ENCODE measurements at regions not wholly inside any gene's neighbourhood (a gene's known extent, or its start where the extent isn't known, plus 50 kb on each side); places are given as distances from the start of the nearest gene placed in this dataset.

DNA sequence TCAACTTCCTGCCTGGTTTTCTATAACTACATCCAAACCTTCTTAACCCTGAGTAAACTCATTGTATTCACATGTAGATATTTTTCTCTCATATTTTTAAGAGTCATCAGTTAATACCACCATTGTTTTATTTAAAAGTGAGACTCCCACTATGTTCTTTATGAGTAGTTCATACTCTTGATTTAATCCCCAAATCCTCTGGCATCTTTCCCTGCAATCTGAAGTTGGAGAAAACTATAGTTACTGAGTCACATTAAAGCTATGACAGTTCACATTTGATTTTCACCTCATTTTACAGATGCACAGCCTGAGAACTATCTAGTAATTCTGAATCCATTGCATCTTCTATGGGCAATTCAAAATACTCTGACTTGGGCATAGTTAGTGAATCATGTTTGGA lies 1358.7 kb upstream of the NRXN1 start:
- no peak overlapping the region for H3K4ac ChIP-seq (ENCODE audit: low read length)
- H2AFZ ChIP-seq (ENCODE audit: low read length): no peak overlapping the region
- DNase-seq (ENCODE audit: low spot score): no peak
- no peak overlapping the region for H3K23ac ChIP-seq (ENCODE audit: low read depth, low read length, poor library complexity)
- H3K4me1 ChIP-seq (ENCODE audit: control insufficient read depth in 2 of 2, insufficient read depth in 1 of 2, low read depth in 1 of 2, low read length in 2 of 2): peaks cover 0 to 3% of the 10 kb centered on the region in 2 donors
- H3K9ac ChIP-seq (ENCODE audit: low read depth, low read length, poor library complexity): no peak overlapping the region
- no peak overlapping the region for H2BK12ac ChIP-seq (ENCODE audit: low read length)
- H2BK120ac ChIP-seq (ENCODE audit: low read depth, low read length): no peak overlapping the region
- H3K36me3 ChIP-seq (replicated peaks in 1 of 2; ENCODE audit: control insufficient read depth in 2 of 2, insufficient read depth in 2 of 2, low read length in 2 of 2): no peaks in the 10 kb centered on the region
- no peaks in the 10 kb centered on the region for H3K79me1 ChIP-seq (ENCODE audit: low read depth, low read length)
- no peak overlapping the region for H4K91ac ChIP-seq (ENCODE audit: low read depth, low read length, poor library complexity)
- H2AK5ac ChIP-seq (ENCODE audit: low read depth, low read length): no peak overlapping the region
- no peak overlapping the region for H3K4me2 ChIP-seq (ENCODE audit: insufficient read depth, low read length, poor library complexity, severe bottlenecking)
- H3K18ac ChIP-seq (ENCODE audit: low read length): no peak overlapping the region
- H2BK5ac ChIP-seq (ENCODE audit: low read length): no peak overlapping the region
- no peak overlapping the region for H3K14ac ChIP-seq (ENCODE audit: low read length)
- no peak overlapping the region for H3K4me3 ChIP-seq (ENCODE audit: low read length in 2 of 2)
- no peak overlapping the region for H3K27ac ChIP-seq (replicated peaks; ENCODE audit: low read length)
- no peak overlapping the region for H4K8ac ChIP-seq (ENCODE audit: low read depth, low read length)
- H2BK15ac ChIP-seq (ENCODE audit: low read length): no peak overlapping the region
- H3K27me3 ChIP-seq (ENCODE audit: control insufficient read depth in 3 of 3, insufficient read depth in 3 of 3, low read depth in 1 of 3, low read length in 3 of 3): peaks cover 0 to 2% (median 0%) of the 10 kb centered on the region in 3 experiments
- no peaks in the 10 kb centered on the region for H3K9me3 ChIP-seq (replicated peaks in 1 of 2; ENCODE audit: control insufficient read depth in 2 of 2, insufficient read depth in 1 of 2, low read depth in 1 of 2, low read length in 2 of 2)

DNA sequence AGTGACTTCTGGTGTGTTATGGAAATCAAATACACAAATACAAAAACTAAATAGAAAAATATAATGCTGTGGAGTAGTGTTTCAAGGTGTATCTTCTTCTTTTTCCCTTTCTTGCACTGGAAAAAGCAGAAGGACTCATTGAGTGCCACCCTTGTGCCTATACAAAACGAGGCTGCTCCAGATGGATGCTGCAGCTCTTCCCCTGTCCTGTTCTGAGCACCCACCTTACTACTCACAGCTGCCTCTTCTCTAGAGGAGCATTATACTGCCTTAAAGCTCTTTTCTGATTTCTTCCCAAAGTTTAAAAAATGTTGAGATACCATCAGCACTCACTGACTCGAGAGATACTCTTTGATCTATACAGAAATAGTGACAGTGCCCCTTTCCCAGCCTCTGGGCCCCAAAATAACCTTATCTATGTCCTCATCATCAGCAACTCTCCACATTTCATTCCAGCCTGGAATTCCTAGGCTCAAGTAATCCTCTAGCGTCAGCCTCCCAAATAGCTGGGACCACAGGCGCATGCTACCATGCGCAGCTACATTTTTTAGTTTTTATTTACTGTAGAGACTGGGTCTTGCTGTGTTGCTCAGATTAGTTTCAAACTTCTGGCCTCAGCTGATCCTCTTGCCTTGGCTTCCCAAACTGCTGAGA lies 1356.1 kb upstream of the NRXN1 start:
- H2AK5ac ChIP-seq (ENCODE audit: low read depth, low read length): no peak overlapping the region
- H3K14ac ChIP-seq (ENCODE audit: low read length): no peak overlapping the region
- H3K23ac ChIP-seq (ENCODE audit: low read depth, low read length, poor library complexity): no peak overlapping the region
- no peak overlapping the region for H3K27ac ChIP-seq (replicated peaks; ENCODE audit: low read length)
- H2BK12ac ChIP-seq (ENCODE audit: low read length): no peak overlapping the region
- H3K4me2 ChIP-seq (ENCODE audit: insufficient read depth, low read length, poor library complexity, severe bottlenecking): no peak overlapping the region
- no peaks in the 10 kb centered on the region for H3K9me3 ChIP-seq (replicated peaks in 1 of 2; ENCODE audit: control insufficient read depth in 2 of 2, insufficient read depth in 1 of 2, low read depth in 1 of 2, low read length in 2 of 2)
- H3K27me3 ChIP-seq (ENCODE audit: control insufficient read depth in 3 of 3, insufficient read depth in 3 of 3, low read depth in 1 of 3, low read length in 3 of 3): peaks cover 0 to 2% (median 0%) of the 10 kb centered on the region in 3 experiments
- no peak overlapping the region for H3K18ac ChIP-seq (ENCODE audit: low read length)
- H3K9ac ChIP-seq (ENCODE audit: low read depth, low read length, poor library complexity): no peak overlapping the region
- no peak overlapping the region for H2AFZ ChIP-seq (ENCODE audit: low read length)
- WGBS, 2 donors (ENCODE audit: extremely low coverage in 2 of 2, insufficient read length in 2 of 2, insufficient replicate concordance in 1 of 2): no CpG with 5 or more reads among the region's 5 CpGs
- H2BK120ac ChIP-seq (ENCODE audit: low read depth, low read length): no peak overlapping the region
- no peak overlapping the region for H2BK5ac ChIP-seq (ENCODE audit: low read length)
- H3K4me3 ChIP-seq (ENCODE audit: low read length in 2 of 2): no peak overlapping the region
- H4K91ac ChIP-seq (ENCODE audit: low read depth, low read length, poor library complexity): no peak overlapping the region
- no peak overlapping the region for H4K8ac ChIP-seq (ENCODE audit: low read depth, low read length)
- H3K79me1 ChIP-seq (ENCODE audit: low read depth, low read length): no peaks in the 10 kb centered on the region
- H2BK15ac ChIP-seq (ENCODE audit: low read length): no peak overlapping the region
- H3K4ac ChIP-seq (ENCODE audit: low read length): no peak overlapping the region
- peaks cover 0 to 3% of the 10 kb centered on the region in 2 donors for H3K4me1 ChIP-seq (ENCODE audit: control insufficient read depth in 2 of 2, insufficient read depth in 1 of 2, low read depth in 1 of 2, low read length in 2 of 2)
- no peak for DNase-seq (ENCODE audit: low spot score)
- no peaks in the 10 kb centered on the region for H3K36me3 ChIP-seq (replicated peaks in 1 of 2; ENCODE audit: control insufficient read depth in 2 of 2, insufficient read depth in 2 of 2, low read length in 2 of 2)

- no peaks in the 10 kb centered on the region for H3K36me3 ChIP-seq (replicated peaks in 1 of 2; ENCODE audit: control insufficient read depth in 2 of 2, insufficient read depth in 2 of 2, low read length in 2 of 2)
- WGBS, 2 donors (ENCODE audit: extremely low coverage in 2 of 2, insufficient read length in 2 of 2, insufficient replicate concordance in 1 of 2): no CpG with 5 or more reads among the region's 1 CpG
- peaks cover 0 to 2% (median 0%) of the 10 kb centered on the region in 3 experiments for H3K27me3 ChIP-seq (ENCODE audit: control insufficient read depth in 3 of 3, insufficient read depth in 3 of 3, low read depth in 1 of 3, low read length in 3 of 3)
- no peak overlapping the region for H2AFZ ChIP-seq (ENCODE audit: low read length)
- peaks cover 0 to 3% of the 10 kb centered on the region in 2 donors for H3K4me1 ChIP-seq (ENCODE audit: control insufficient read depth in 2 of 2, insufficient read depth in 1 of 2, low read depth in 1 of 2, low read length in 2 of 2)
- H2BK12ac ChIP-seq (ENCODE audit: low read length): no peak overlapping the region
- H3K23ac ChIP-seq (ENCODE audit: low read depth, low read length, poor library complexity): no peak overlapping the region
- no peak overlapping the region for H2AK5ac ChIP-seq (ENCODE audit: low read depth, low read length)
- H3K14ac ChIP-seq (ENCODE audit: low read length): no peak overlapping the region
- H4K91ac ChIP-seq (ENCODE audit: low read depth, low read length, poor library complexity): no peak overlapping the region
- H3K27ac ChIP-seq (replicated peaks; ENCODE audit: low read length): no peak overlapping the region
- H3K4ac ChIP-seq (ENCODE audit: low read length): no peak overlapping the region
- no peaks in the 10 kb centered on the region for H3K79me1 ChIP-seq (ENCODE audit: low read depth, low read length)
- H2BK120ac ChIP-seq (ENCODE audit: low read depth, low read length): no peak overlapping the region
- no peak overlapping the region for H3K4me2 ChIP-seq (ENCODE audit: insufficient read depth, low read length, poor library complexity, severe bottlenecking)
- no peak overlapping the region for H4K8ac ChIP-seq (ENCODE audit: low read depth, low read length)
- H2BK5ac ChIP-seq (ENCODE audit: low read length): no peak overlapping the region
- no peak overlapping the region for H3K18ac ChIP-seq (ENCODE audit: low read length)
- H3K9me3 ChIP-seq (replicated peaks in 1 of 2; ENCODE audit: control insufficient read depth in 2 of 2, insufficient read depth in 1 of 2, low read depth in 1 of 2, low read length in 2 of 2): no peaks in the 10 kb centered on the region
- H2BK15ac ChIP-seq (ENCODE audit: low read length): no peak overlapping the region
- DNase-seq (ENCODE audit: low spot score): no peak
- no peak overlapping the region for H3K4me3 ChIP-seq (ENCODE audit: low read length in 2 of 2)
- no peak overlapping the region for H3K9ac ChIP-seq (ENCODE audit: low read depth, low read length, poor library complexity)
Observed at GRCh38 chr2:52386433-52387030, 1354.6 kb upstream of the NRXN1 start.

DNA sequence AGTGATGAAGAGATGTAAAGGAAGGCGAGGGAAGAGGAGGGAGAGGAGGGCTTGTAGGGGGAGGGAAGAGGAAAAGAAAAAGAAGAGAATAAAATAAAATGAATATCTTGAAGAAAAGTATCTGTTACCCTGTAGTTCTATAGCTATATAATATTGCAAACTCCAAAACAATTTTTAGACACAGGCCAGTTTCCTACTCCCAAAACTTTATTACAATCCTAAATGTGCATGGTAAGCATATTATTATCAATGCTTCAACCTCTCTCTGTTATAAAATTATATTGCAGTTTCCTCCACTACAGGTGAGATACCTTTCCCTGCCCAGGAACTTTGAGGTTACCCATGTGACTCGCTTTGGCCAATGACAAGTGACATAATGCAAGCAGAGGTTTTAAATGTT lies 1351.6 kb upstream of the NRXN1 start:
- no peak overlapping the region for H3K27ac ChIP-seq (replicated peaks; ENCODE audit: low read length)

More for the DNA sequence above, 1351.6 kb upstream of the NRXN1 start:
- Histone ChIP-seq H4K8ac (ENCODE audit: low read depth, low read length) (no peak overlapping the region), H2AK5ac (ENCODE audit: low read depth, low read length) (no peak overlapping the region), H2AFZ (ENCODE audit: low read length) (no peak overlapping the region), H2BK120ac (ENCODE audit: low read depth, low read length) (no peak overlapping the region), H3K36me3 (replicated peaks in 1 of 2; ENCODE audit: control insufficient read depth in 2 of 2, insufficient read depth in 2 of 2, low read length in 2 of 2) (no peaks in the 10 kb centered on the region), H4K91ac (ENCODE audit: low read depth, low read length, poor library complexity) (no peak overlapping the region), H2BK5ac (ENCODE audit: low read length) (no peak overlapping the region), H3K14ac (ENCODE audit: low read length) (no peak overlapping the region), H2BK15ac (ENCODE audit: low read length) (no peak overlapping the region), H3K18ac (ENCODE audit: low read length) (no peak overlapping the region), H3K9ac (ENCODE audit: low read depth, low read length, poor library complexity) (no peak overlapping the region), H3K9me3 (replicated peaks in 1 of 2; ENCODE audit: control insufficient read depth in 2 of 2, insufficient read depth in 1 of 2, low read depth in 1 of 2, low read length in 2 of 2) (no peaks in the 10 kb centered on the region), H3K4me1 (ENCODE audit: control insufficient read depth in 2 of 2, insufficient read depth in 1 of 2, low read depth in 1 of 2, low read length in 2 of 2) (peaks cover 0 to 3% of the 10 kb centered on the region in 2 donors), H3K27me3 (ENCODE audit: control insufficient read depth in 3 of 3, insufficient read depth in 3 of 3, low read depth in 1 of 3, low read length in 3 of 3) (peaks cover 0 to 2% (median 0%) of the 10 kb centered on the region in 3 experiments), H3K4me2 (ENCODE audit: insufficient read depth, low read length, poor library complexity, severe bottlenecking) (no peak overlapping the region), H3K4me3 (ENCODE audit: low read length in 2 of 2) (no peak overlapping the region), H3K79me1 (ENCODE audit: low read depth, low read length) (peaks cover 1% of the 10 kb centered on the region), H3K4ac (ENCODE audit: low read length) (no peak overlapping the region), H3K23ac (ENCODE audit: low read depth, low read length, poor library complexity) (no peak overlapping the region), H2BK12ac (ENCODE audit: low read length) (no peak overlapping the region)
- WGBS, 2 donors (ENCODE audit: extremely low coverage in 2 of 2, insufficient read length in 2 of 2, insufficient replicate concordance in 1 of 2): 100% methylated on average over 1 of the region's 2 CpGs
- DNase-seq (ENCODE audit: low spot score): no peak

Data from neuronal stem cell (in vitro differentiated cells).